Smooth muscle cell (in vitro differentiated cells): ENCODE measurements at regions not wholly inside any gene's neighbourhood (a gene's known extent, or its start where the extent isn't known, plus 50 kb on each side); places are given as distances from the start of the nearest gene placed in this dataset.
"Not testable (repeated sequence)": the region's sequence is repeated elsewhere in the genome, so short reads cannot be mapped to it uniquely, and the experiment has no call there.

Source experiments
- DNase-seq: peaks from one replicate; lab custom pipeline; 2025; ENCODE audit not compliant: unreplicated experiment; lab: John Stamatoyannopoulos, UW
- H2AFZ ChIP-seq: fragments of 200-600 bp; sonication (generic); 2 replicates; pipeline ENCODE4 v1.6.0; 2016; ENCODE audit warnings: antibody characterized with exemption, low read depth, mild to moderate bottlenecking
- H3F3A ChIP-seq: fragments of 200-600 bp; sonication (generic); 2 replicates; pipeline ENCODE4 v1.6.0; 2017; ENCODE audit warnings: antibody characterized with exemption, low read depth
- H3K27ac ChIP-seq: fragments of 200-600 bp; sonication (generic); 2 replicates; pipeline ENCODE4 v1.5.1; 2016; ENCODE audit warnings: low read depth, mild to moderate bottlenecking
- H3K27me3 ChIP-seq: fragments of 200-600 bp; sonication (generic); 2 replicates; pipeline ENCODE4 v1.6.1; 2016; ENCODE audit warnings: low read depth, mild to moderate bottlenecking
- H3K36me3 ChIP-seq: fragments of 200-600 bp; sonication (generic); 2 replicates; pipeline ENCODE4 v1.5.1; 2016; ENCODE audit warnings: low read depth
- H3K4me1 ChIP-seq: fragments of 200-600 bp; sonication (generic); 2 replicates; pipeline ENCODE4 v1.5.1; 2016; ENCODE audit warnings: low read depth
- H3K4me2 ChIP-seq: fragments of 200-600 bp; sonication (generic); 2 replicates; pipeline ENCODE4 v1.6.0; 2016; ENCODE audit warnings: mild to moderate bottlenecking
- H3K4me3 ChIP-seq: fragments of 200-600 bp; sonication (generic); 2 replicates; pipeline ENCODE4 v1.5.1; 2016; ENCODE audit warnings: mild to moderate bottlenecking
- H3K79me2 ChIP-seq: fragments of 200-600 bp; sonication (generic); 2 replicates; pipeline ENCODE4 v1.6.0; 2016; ENCODE audit warnings: low read depth, mild to moderate bottlenecking
- H3K9ac ChIP-seq: fragments of 200-600 bp; sonication (generic); 2 replicates; pipeline ENCODE4 v1.6.0; 2016; ENCODE audit warnings: low read depth
- H3K9me3 ChIP-seq: fragments of 200-600 bp; sonication (generic); replicated peaks from 2 replicates; pipeline ENCODE4 v1.5.1; 2016; ENCODE audit warnings: low read depth
- H4K20me1 ChIP-seq: fragments of 200-600 bp; sonication (generic); 2 replicates; pipeline ENCODE4 v1.6.0; 2016; ENCODE audit warnings: low read depth
- WGBS: methylation state at CpG from one replicate; pipeline ENCODE4 v1.1.7; 2016; ENCODE audit warnings: low lambda C conversion rate; 5-methylcytosine and 5-hydroxymethylcytosine counted together
- TF ChIP-seq, protein P1 (sequence below): fragments of 200-600 bp; sonication (generic); IDR thresholded peaks from 2 replicates; pipeline ENCODE4 v1.5.1; 2017; ENCODE audit warnings: borderline replicate concordance, mild to moderate bottlenecking, antibody characterized with exemption; ENCODE audit not compliant: insufficient read depth, poor library complexity, severe bottlenecking

DNA sequence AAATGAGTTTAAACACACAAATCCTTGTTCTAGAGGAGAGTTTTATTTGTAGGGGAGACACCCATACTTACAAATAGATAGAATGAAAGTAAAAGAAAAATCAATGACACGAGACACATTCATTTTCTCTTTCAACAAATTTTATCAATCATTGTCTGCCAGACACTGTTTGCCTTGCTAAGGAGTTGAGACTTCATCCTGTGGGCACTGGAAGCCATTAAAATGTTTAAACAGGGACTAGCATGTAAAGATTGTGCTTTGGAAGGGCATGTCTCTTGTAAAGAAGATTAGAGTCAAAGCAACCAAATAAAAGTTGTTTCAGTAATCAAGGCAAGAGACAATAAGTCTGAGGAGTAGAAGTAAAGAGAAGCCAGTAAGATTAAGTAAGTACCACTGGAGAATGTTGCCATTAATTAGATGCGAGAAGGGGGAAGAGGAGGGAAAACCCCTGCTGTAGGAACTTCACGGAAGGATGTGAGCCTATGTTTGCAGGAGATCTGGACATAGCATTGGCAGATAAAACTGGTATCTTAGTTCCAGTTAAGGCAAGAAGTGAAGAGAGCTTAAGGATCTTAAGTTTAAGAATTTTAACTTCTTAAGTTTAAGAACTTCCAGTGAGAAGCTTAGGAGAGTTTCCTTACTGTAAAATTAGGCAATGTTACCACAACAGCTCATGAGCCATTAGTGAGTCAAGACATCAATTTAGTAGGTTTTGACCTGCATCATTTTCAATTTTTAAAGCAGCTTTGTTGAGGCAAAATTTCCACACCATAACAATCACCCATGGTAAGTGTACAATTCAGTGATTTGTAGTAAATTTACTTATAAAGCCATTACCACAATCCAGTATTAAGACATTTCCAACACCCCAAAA lies 117.0 kb upstream of the UST start:
- Histone ChIP-seq H3K4me3 (peak overlapping the region; percentile 20), H3K9me3 (no peaks in the 10 kb centered on the region), H3K9ac (no peak overlapping the region), H3K27ac (peak overlapping the region; percentile 55), H3K4me2 (peak overlapping the region; percentile 69), H2AFZ (no peak overlapping the region), H3K27me3 (no peaks in the 10 kb centered on the region), H3K4me1 (peaks cover 11% of the 10 kb centered on the region), H3F3A (no peaks in the 10 kb centered on the region), H3K36me3 (no peaks in the 10 kb centered on the region), H4K20me1 (no peaks in the 10 kb centered on the region), H3K79me2 (no peaks in the 10 kb centered on the region)
- 12% methylated on average over 3 of the region's 3 CpGs for WGBS
- no peak for DNase-seq
- TF ChIP-seq, protein P1, sequence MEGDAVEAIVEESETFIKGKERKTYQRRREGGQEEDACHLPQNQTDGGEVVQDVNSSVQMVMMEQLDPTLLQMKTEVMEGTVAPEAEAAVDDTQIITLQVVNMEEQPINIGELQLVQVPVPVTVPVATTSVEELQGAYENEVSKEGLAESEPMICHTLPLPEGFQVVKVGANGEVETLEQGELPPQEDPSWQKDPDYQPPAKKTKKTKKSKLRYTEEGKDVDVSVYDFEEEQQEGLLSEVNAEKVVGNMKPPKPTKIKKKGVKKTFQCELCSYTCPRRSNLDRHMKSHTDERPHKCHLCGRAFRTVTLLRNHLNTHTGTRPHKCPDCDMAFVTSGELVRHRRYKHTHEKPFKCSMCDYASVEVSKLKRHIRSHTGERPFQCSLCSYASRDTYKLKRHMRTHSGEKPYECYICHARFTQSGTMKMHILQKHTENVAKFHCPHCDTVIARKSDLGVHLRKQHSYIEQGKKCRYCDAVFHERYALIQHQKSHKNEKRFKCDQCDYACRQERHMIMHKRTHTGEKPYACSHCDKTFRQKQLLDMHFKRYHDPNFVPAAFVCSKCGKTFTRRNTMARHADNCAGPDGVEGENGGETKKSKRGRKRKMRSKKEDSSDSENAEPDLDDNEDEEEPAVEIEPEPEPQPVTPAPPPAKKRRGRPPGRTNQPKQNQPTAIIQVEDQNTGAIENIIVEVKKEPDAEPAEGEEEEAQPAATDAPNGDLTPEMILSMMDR, result no peak

DNA sequence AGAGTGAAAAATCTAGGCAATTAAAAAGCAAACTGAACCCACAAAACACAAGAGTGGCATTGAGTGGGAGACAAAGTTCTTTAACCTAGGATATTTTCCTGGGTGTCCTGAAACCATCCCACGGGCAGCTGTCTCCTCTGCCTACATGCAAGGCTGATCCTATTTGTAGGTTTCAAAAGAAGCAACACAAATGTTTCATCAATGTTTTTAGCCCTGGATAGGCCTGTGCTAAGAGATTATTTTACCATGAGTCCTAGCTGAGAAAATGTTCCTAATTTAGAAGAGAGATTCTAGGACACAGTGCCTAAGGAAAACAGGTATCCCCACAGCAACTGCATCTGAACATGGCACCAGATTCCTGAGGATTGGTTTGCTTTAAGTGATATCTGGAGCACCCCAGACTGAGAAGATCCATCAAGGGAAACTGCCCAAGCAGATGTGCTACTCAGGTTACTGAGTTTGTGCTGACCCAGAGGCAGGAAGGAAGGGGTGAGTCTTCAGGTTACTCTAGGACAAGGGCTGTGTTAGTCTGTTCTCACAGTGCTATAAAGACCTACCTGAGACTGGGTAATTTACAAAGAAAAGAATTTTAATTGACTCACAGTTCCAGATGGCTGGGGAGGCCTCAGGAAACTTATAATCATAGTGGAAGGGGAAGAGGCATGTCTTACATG lies 111.6 kb upstream of the UST start:
- DNase-seq, result no peak
- no peaks in the 10 kb centered on the region for H3K27me3 ChIP-seq
- no peaks in the 10 kb centered on the region for H3K9me3 ChIP-seq
- no peaks in the 10 kb centered on the region for H3K4me1 ChIP-seq
- H3K79me2 ChIP-seq, result no peaks in the 10 kb centered on the region
- no peak overlapping the region for H3K9ac ChIP-seq
- H3K27ac ChIP-seq, result no peak overlapping the region
- no peak overlapping the region for H3K4me3 ChIP-seq
- no peaks in the 10 kb centered on the region for H3F3A ChIP-seq
- H3K4me2 ChIP-seq, result no peak overlapping the region
- 86% methylated on average over 1 of the region's 1 CpG for WGBS
- TF ChIP-seq, protein P1, result no peak
- no peak overlapping the region for H2AFZ ChIP-seq
- H3K36me3 ChIP-seq, result no peaks in the 10 kb centered on the region
- H4K20me1 ChIP-seq, result no peaks in the 10 kb centered on the region

DNA sequence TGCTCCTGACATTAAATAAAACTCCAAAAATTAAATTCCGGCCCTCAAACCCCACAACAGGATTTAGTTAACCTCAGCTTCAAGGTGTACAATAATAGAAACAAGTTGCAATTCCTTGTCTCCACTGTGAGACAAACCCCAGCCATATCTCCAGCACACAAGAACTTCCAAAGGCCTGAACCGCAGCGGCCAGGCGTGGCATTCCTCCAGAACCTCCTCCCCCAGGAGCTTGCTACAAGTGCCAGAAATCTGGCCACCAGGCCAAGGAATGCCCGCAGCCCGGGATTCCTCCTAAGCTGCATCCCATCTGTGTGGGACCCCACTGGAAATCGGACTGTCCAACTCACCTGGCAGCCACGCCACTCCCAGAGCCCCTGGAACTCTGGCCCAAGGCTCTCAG lies 105.0 kb upstream of the UST start:
- DNase-seq, result not testable (repeated sequence)
- WGBS, result 70% methylated on average over 8 of the region's 8 CpGs

DNA sequence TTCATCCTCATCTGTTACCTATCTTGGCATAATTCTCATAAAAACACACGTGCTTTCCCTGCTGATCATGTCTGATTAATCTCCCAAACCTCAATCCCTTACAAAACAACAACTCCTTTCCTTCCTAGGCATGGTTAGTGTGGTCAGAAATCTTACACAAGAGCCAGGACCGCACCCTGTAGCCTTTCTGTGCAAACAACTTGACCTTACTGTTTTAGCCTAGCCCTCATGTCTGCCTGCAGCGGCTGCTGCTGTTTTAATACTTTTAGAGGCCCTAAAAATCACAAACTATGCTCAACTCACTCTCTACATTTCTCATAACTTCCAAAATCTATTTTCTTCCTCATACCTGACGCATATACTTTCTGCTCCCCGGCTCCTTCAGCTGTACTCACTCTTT lies 103.6 kb upstream of the UST start:
- not testable (repeated sequence) for H3K4me2 ChIP-seq, H3K9ac ChIP-seq, H4K20me1 ChIP-seq, DNase-seq, H3K9me3 ChIP-seq, H3K4me3 ChIP-seq, H3K27ac ChIP-seq, H3K4me1 ChIP-seq, H2AFZ ChIP-seq, H3F3A ChIP-seq, H3K27me3 ChIP-seq, H3K79me2 ChIP-seq, H3K36me3 ChIP-seq
- WGBS, result 86% methylated on average over 3 of the region's 5 CpGs

More for the DNA sequence above, 105.0 kb upstream of the UST start:
- not testable (repeated sequence) for H4K20me1 ChIP-seq, H3K27me3 ChIP-seq, H3K36me3 ChIP-seq, H3F3A ChIP-seq, H3K4me2 ChIP-seq, H3K4me3 ChIP-seq, H3K9ac ChIP-seq, H3K4me1 ChIP-seq, H3K27ac ChIP-seq, H2AFZ ChIP-seq, H3K79me2 ChIP-seq, H3K9me3 ChIP-seq

DNA sequence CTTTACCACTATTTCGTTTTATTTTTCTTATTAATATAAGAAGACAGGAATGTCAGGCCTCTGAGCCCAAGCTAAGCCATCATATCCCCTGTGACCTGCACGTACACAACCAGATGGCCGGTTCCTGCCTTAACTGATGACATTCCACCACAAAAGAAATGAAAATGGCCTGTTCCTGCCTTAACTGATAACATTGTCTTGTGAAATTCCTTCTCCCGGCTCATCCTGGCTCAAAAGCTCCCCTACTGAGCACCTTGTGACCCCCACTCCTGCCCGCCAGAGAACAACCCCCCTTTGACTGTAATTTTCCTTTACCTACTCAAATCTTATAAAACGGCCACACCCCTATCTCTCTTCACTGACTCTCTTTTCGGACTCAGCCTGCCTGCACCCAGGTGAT lies 101.8 kb upstream of the UST start:
- 51% methylated on average over 7 of the region's 7 CpGs for WGBS

More for the DNA sequence above, 101.8 kb upstream of the UST start:
- H3F3A ChIP-seq, H3K4me3 ChIP-seq, H3K9ac ChIP-seq, H4K20me1 ChIP-seq, H3K4me2 ChIP-seq, DNase-seq, H2AFZ ChIP-seq, H3K36me3 ChIP-seq, H3K27me3 ChIP-seq, H3K79me2 ChIP-seq, H3K27ac ChIP-seq, H3K4me1 ChIP-seq, H3K9me3 ChIP-seq: not testable (repeated sequence)
